C1 segment of cervical spinal cord (tissue), 14 donors: ENCODE measurements at regions not wholly inside any gene's neighbourhood (a gene's known extent, or its start where the extent isn't known, plus 50 kb on each side); places are given as distances from the start of the nearest gene placed in this dataset.
A peak's percentile ranks its signal among the peaks of the same experiment; 100 is the strongest.
"Not testable (repeated sequence)": the region's sequence is repeated elsewhere in the genome, so short reads cannot be mapped to it uniquely, and the experiment has no call there.

Experiments used
- DNase-seq, 14 donors: peaks; one replicate each; lab custom pipeline; 2025; lab: John Stamatoyannopoulos, UW

DNA sequence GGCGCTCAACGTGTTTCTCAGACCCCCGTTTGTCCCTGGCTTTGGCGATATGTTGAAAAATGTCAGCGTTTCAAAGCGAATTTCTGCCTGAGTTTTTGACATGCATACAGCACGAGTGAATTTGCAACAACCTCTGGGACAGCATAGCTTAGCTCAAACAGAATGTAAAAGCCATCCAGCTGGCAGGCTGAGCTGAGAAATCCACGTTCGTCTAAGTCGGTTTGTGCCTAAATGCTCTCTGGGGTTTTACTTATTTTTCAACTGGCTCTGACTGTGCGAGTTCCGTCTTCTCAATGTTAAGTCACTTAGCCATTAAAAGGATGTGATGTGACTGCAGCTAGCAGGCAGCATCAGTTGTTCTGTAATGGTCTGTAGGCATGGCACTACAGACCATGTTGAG, 243.5 kb upstream of the SLCO3A1 start:
- DNase-seq, result no peak

- DNase-seq, result no peak
Measured at GRCh38 chr15:91611561-91612323, 241.8 kb upstream of the SLCO3A1 start.

DNA sequence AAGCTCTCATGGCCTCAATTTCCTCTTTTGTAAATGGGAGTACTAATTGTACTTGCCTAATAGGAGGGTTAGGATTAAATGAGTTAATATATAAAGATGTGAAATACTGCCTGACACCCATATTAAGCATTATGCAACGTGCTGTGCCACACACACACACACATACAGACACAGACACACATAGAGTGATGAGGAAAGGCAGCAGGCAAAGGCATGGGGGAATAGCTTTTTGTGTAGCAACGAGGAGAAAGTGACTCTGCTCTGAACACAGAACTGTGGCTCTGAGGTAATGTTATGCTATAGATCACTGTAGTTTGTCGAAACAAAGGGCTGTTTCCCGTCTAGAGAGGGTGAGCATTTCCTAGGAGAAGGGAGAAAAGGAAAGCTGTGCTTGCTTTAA, 233.3 kb upstream of the SLCO3A1 start:
- DNase-seq, result no peak

DNA sequence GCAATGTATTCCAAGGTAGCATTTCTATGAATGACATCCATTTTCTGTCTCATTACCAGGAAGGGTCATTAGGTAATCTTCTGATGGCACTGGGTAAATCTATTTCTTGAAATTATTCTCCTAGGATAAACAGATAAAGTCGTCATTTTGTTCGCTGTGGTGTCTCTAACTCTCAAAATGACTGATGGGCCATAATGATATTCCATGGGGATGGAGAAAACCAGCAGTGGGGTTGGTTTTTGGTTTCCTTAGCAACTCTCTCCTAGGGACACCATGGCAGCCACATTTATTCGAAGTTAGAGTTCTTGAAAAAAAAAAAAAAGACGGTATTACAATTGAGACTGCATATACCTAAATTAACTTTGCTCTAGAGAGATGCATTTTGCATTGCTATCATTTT, 231.3 kb upstream of the SLCO3A1 start:
- DNase-seq, result no peak

GRCh38 chr15:91622711-91623342, 230.7 kb upstream of the SLCO3A1 start:
- no peak for DNase-seq

- no peak for DNase-seq
Measured at GRCh38 chr15:91624353-91624968, 229.0 kb upstream of the SLCO3A1 start.

- no peak for DNase-seq
Measured at GRCh38 chr15:91625506-91625905, 228.0 kb upstream of the SLCO3A1 start.

DNA sequence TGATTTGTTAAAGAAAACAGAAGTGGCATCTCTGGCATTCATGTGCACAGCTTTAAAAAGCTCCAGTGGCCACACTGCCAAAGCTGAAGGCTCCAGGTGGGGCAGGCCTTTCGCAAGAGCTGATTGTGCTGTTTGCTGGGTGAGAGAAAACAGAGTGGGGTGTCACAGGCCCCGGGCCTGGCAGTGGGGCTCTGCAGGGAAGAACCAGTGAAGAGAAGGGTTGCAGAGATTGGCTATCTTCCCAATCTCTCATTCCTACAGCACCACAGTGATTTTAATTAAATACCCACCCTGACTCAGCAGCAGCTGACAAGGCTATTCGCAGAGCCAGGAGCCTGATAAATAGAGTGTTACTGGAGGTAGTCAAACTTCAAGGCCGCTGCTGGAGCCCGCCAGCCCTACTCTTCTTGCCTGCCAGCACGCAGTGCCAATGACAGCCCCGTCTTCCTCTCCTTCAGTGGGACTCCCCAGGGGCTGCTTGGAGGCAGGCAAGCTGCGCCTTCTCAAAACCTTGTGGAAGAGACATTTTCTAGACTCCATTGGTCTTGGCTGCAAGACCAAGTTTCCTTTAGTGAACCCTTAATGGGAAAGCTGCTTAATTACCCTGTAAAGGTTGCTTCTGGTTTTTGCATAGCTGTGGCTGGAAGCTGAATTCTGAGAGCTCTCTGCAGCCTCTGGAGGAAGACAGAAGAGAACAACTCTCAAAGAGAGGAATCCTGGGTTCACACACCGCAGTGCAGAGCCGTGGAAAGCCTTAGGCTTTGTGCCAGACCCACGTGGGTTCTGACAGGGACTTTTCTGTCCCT, 225.8 kb upstream of the SLCO3A1 start:
- DNase-seq, result peak in 7 of 14 donors; percentile 5 to 69 (median 48)

- no peak for DNase-seq
Measured at GRCh38 chr15:91630090-91630489, 223.4 kb upstream of the SLCO3A1 start.

- no peak for DNase-seq
Measured at GRCh38 chr15:91632176-91632575, 221.3 kb upstream of the SLCO3A1 start.

- no peak for DNase-seq
Measured at GRCh38 chr15:91632981-91633380, 220.5 kb upstream of the SLCO3A1 start.

DNA sequence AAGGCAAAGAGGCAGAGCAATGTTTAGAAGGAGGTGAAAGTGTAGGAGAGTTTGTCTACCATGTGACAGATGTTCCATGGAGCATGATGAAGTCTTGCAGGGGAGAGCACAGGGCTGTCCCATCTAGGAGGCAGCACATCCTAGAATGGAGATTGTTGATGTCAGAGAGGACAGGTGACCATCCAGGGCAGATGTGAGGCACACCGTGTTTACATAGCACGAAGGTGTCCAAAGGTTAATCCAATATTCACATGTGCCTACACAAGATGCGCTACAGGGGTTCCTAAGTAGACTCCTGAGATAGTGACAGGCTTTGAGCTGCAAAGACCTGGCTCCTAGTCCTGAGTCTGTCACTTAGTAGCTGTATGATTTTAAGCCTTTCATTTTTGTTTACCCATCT, 219.3 kb upstream of the SLCO3A1 start:
- DNase-seq, result no peak

DNA sequence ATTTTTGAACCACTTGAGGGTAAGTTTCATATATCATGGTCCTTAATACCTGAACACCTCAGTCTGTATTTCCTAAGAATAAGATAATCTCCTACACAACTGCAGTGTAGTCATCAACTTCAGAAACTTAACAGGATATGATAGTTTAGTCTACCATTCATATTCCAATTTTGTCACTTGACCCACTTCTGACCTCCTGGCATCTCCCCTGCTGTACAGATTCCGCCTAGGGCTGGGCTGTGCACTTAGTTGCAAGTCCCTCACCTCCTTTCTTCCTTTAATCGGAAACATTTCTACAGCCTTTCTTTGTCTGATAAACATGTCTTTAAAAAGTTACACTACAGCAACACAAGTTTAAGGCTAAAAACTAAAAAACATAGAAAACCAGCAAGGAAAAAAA, 218.4 kb upstream of the SLCO3A1 start:
- no peak for DNase-seq

DNA sequence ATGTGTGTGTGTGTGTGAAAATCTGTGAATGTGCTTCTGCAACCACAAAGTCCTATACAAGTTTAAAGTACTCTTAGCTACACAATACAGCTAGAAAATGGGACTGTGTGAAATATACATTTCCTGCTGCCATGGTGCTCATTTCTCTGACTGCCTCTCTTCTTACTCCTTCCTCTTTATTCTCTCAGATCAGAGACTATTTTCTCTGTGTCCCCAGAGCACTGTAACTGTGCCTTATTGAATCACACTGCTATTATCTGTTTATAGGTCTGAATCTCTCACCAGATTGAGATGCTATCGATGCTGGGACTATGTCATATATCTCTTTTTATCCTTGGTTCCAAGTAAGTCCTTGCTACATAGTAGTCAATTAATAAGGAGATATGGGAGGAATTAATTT, 217.9 kb upstream of the SLCO3A1 start:
- DNase-seq, result no peak

GRCh38 chr15:91649016-91649415, 204.5 kb upstream of the SLCO3A1 start:
- no peak for DNase-seq

GRCh38 chr15:91649831-91650321, 203.6 kb upstream of the SLCO3A1 start:
- DNase-seq, result no peak

GRCh38 chr15:91651251-91651650, 202.3 kb upstream of the SLCO3A1 start:
- no peak for DNase-seq

- no peak for DNase-seq
Measured at GRCh38 chr15:91652610-91653207, 200.8 kb upstream of the SLCO3A1 start.

GRCh38 chr15:91655563-91656290, 197.8 kb upstream of the SLCO3A1 start:
- DNase-seq, result not testable (repeated sequence)

DNA sequence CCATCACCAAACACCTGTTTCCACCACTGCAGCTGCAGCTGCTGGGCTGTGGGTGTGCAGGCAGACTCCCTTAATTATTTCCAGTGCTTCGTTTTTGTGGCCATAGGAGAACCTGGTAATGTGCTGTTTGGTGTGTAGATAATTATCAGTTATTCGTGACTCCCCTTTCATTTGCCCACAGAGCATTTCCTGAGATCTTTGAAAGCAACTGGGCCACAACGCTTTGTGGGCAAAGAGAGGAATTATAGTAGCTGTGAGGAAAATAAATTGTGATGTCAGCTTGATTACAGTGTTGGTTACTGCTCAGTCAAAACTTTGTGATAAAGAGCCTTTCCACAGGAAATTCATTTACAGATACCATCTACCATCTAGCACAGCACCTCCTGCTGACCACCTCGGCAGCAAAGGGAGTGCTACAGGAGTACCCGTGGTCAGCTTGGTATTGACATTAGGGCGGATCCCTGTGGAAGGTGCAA, 193.3 kb upstream of the SLCO3A1 start:
- DNase-seq, result no peak
